Midbrain (tissue), 1 donor: ENCODE measurements at regions not wholly inside any gene's neighbourhood (a gene's known extent, or its start where the extent isn't known, plus 50 kb on each side); places are given as distances from the start of the nearest gene placed in this dataset.
A peak's percentile ranks its signal among the peaks of the same experiment; 100 is the strongest.
"Not testable (repeated sequence)": the region's sequence is repeated elsewhere in the genome, so short reads cannot be mapped to it uniquely, and the experiment has no call there.

Source experiments
- DNase-seq: peaks from one replicate; lab custom pipeline; 2025; lab: John Stamatoyannopoulos, UW

DNA sequence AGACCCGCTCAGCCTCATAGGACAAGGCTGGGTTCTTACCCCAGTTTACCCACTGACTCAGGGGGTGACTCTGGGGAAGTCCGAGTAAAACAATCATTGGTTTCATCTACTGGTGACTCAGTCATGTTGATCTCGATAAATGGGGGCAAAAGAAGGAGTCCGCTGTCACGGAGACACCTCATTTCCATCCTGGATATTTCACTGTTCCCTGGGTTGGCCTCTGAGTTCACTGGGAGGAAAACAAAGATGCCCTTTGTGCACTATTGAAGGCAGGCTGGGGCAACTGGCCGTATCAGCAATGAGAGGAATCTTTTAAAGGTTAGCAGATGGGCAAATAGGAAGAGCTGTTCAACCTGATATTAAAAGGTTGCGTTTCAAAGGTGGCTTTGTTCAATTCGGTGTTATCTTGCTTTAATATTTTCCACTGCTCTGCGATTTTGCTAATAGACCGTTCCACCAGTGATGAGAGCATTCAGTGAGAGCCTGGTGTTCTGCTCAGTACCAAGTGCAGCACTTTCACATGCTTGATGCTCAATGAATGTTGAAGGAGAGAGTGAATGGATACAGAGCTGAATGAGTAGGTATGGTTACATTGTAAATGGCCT, 110.2 kb upstream of the EGFLAM start:
- peak; percentile 33 for DNase-seq

DNA sequence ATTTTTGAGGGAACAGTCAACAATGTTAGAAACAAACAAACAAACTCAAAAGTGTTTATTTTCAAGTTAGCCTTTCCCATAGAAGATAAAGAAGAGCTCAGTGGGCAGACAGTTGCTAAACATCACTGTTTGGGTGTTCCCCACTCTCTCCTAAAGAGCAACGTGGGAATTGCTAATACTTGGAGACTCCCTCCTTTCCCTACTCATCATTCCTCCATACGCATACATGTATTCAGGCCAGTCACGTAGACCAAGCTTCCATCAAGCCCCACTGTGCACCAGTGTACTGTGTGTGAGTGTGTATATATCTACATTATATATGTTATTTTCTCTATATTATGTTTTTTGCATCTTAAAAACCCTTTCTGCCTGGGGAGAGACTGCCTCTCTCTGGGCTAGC, 115.0 kb upstream of the EGFLAM start:
- no peak for DNase-seq

DNA sequence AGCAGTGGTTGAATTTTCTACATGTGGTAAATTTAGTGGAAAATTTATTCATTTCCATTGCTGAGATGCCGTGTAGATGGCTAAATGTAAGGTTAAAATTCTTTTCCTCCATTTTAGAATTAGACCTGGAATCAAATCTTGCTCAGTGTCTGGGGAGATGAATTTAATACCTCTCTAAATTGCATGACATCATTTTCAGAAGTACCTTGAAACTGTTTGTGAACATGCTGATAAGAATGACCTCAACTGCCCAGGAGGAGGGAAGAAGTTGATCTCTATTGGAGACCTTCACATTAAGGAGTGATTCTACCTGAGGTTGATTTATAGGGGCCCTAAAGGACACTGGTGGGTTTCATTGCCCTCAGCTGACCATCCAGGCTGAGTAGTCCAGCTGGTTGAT, 116.7 kb upstream of the EGFLAM start:
- DNase-seq = no peak

DNA sequence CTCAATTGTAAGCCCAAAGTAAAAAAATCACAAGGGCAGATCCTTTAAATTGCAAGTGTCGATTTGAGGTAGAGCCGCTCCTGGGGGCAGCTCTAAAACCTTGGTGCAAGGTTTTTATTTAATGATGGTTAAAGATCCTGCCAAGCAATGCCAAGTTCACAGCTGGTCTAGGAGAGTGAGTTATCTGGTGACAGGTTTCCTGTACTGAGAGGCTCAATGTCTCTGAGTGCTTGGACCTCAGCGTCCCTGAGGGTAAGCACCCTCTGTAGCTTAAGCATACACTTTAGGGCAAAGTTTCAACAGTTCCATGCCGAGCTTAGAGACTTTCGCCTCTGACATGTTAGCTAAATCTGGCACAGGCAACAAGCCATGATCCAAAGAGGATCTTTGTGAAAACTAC, 119.8 kb upstream of the EGFLAM start:
- DNase-seq = no peak

DNA sequence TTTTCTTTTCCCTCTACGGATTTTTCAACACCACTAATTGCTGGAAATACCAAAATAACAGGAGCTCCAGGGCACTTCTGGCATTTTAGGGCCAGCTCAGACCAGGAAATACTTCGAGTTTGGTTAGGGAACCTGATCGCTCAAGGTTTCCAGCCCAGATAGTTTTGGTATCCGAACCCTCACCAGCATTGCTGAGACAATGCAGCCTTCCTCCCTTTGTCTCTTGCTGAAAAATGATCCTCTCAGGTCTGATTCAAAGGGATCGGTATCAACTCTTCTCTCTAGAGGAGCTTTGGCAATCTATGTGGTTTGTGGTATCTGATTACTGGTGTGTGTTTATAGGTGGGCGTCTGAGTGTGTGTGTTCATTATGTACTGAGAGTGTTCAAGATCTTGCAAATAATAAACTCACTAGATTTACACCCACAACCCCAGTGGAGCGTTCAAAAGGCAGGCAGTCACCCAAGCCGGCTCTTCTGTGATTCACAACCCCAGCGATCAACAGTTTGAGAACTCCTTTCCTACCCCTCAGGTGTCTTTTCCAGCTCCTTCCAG, 122.8 kb upstream of the EGFLAM start:
- DNase-seq = no peak

DNA sequence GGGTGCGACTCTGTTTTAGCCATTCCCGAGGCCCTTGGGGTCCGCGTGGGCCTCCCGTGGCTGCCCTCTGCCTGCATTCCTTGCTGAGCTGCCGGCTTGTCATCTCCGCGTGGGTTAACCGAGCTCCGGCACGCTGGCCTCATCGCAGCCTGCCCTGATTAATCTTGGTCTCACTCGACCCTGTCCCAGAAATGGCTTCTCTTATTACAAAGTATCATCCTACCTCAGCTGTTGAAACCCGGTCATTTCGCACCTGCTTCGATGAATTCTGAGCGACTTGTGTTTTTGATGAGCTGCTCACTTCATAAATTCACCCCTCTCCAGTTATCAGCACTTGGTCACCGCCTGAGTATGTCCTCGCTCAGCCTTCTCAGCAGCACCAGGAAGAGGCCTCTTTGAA, 123.5 kb upstream of the EGFLAM start:
- DNase-seq = no peak

DNA sequence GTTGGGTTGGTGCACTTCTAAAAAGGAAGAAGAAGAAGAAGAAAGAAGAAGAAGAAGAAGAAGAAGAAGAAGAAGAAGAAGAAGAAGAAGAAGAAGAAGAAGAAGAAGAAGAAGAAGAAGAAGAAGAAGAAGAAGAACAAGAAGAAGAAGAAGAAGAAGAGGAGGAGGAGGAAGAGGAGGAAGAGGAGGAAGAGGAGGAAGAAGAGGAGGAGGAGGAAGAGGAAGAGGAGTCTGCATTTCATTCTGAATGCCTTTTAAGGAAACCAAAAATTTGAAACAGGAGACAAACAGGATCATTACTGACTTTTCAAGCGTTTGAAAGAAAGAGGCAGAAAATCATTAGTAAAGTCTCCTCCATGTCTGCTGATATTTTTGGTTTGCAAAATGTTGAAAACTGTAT, 124.1 kb upstream of the EGFLAM start:
- DNase-seq = not testable (repeated sequence)

DNA sequence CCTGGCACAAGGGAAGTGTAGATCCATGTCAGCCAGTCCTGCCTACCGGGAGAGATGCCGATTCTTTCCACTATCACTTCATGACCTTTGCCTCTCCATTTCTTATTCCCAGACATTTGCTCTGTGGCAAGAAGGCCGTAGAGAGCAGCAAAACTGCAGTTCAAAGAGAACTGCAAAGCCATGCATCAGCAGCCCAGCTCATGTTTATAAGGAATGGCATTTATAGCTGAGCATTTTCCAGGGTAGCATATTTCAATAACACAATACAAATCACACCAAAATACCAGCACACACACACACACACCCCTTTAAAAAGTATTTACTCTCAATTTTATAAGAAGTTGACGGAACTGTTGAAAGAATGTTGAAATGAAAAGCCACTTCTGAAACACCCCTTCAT, 126.7 kb upstream of the EGFLAM start:
- DNase-seq = no peak

DNA sequence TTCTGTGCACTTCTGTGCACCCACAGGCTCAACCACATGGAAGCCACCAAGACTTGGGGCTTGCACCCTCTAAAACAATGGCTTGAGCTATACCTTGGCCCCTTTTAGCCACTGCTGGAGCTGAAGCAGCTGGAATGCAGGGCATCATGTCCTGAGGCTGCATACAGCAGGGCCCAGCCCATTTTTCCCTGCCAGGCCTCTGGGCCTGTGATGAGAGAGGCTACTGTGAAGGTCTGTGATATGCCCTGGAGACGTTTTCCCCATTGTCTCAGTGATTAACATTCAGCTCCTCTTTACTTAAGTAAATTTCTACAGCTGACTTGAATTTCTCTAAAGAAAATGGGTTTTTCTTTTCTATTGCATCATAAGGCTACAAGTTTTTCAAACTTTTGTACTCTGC, 134.0 kb upstream of the EGFLAM start:
- DNase-seq = no peak

DNA sequence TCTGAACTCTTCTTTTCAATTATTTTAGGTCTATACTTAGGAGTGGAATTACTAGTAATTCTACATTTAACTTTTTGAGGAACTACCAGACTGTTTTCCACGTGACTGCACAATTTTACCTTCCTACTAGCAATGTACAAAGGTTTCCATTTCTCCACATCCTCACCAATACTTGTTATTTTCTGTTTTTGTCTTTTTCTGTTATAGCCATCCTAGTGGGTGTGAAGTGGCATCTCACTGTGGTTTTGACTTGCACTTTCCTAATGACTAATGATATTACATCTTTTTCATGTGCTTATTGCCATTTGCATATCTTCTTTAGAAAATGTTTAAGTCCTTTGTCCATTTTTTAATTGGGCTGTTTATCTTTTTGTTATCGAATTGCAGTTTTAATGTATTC, 136.9 kb upstream of the EGFLAM start:
- no peak for DNase-seq

DNA sequence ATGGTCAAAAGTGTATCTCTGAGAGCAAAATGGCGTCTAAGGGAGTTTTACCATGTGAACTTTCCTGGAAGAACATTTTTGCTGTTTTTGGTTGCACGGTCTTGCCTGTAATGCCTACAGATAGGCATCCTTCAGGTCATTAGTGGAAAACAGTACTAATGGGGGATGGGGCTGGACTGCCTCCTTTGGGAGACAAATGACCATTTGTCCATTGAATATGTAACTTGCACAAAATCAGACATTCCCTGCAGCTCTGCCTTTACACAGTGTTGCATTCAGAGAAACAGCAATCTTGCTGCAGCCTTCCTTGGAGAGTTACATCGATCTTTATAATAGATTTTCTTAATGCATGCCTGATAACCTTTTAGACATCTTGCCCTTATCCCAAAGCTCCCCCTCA, 138.5 kb upstream of the EGFLAM start:
- DNase-seq = no peak

DNA sequence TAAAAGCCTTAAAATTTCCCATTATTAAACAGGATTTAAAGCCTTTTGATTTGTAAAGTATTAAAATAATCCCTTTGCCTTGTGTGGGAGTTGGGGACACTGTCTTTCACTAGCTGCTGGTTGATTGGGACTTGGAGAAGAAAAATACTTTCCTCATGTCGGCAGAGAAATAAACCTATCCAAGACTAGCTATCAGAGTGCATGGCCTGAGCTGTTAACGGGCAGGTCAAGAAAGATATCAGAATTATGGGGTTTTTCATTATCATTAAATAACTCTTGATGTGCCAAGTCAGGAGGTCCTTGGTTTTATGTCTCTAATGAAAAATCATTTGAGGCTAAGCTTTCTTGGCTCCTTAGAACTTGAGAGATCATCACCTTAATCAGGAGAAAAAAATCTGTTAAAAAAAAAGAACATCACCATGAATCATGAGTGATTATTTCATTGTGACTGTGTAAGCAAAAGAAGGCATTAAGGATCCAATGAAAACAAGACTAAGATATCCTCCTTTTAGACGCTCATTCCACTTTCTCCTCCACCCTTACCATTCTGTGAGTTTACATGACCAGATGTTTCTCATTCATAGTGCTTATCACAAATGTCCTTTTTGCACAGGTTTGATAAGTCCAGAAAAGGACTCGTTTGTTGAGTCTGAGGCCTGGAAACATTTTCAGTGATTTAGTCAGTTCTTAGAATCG, 140.4 kb upstream of the EGFLAM start:
- DNase-seq = no peak

DNA sequence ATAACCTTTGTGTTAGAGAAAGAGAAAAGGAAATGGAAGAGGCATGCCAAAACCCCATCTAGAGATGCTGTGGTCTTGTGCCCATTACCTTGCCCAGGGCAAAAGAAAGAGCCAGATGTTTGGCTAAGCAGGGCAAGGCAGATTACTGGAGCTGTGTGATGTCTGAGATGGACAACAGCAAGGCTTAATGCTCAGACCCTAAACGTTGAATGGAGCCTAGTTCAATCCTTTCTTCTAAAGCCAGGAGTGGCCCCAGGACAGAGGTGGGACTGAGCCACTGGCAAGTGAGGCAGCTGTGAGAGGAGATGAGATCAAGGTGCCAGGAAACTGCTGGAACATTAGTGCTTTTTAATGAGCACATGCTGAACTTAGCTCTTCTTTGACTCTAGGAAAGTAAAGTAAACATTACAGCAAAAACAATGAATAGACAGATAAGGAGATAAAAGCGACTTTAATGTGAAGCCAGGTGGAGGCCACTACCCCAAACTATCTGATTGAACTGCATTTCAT, 143.0 kb upstream of the EGFLAM start:
- DNase-seq = no peak

DNA sequence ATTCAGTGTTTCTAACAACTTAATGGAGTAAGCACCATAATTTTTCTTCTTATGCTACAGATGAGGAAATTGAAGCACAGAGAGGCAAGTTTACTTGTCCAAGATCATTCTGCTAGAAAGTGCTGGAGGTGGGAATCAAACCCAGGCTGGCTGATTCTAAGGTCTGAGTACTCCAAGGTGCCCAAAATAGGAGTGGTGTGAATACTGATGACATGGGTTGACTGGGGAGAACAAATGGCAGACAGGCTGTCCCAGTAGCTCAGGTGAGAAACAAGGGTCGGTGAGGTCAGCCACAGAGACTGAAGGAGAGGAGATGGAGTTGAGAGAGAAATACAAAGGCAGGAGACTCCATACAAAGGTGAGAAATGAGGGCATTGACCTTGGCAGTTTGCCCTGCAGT, 144.5 kb upstream of the EGFLAM start:
- DNase-seq = no peak

DNA sequence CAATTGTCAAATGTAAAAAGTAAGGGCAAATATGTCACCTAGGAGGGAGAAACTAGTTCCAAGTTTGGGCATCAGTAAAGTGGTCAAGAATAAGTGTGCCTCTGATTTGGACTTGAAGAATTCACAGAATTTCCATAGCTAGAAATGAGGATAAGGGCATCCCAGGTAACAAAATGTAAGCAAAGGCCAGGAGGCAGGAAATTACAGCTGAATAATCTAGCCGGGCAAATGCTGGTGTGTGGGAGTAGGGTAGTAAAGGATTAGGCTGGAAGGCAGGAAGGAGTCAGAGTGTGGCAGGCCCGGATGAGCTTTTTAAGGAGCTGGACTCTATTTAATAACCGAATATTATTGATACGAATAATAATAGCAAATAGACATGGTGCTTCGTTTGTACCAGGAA, 144.9 kb upstream of the EGFLAM start:
- DNase-seq = no peak

DNA sequence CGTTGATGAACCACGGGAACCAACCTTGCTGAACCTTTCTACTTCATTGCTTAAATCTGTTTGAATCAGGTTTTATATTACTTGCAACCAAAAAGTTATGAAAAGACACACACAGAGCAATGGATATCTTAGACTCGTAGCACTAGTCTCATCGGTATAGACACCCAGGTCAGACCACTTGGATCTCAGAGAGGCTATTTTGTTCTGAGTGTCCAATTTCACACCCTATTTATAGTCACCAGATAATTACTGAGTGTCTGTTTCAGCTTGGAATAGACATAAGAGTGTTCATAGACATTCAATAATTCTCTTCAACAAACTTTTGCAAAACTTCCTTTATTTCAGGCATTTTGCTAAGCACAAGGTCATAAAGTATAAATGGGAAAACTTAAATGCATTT, 145.4 kb upstream of the EGFLAM start:
- no peak for DNase-seq

DNA sequence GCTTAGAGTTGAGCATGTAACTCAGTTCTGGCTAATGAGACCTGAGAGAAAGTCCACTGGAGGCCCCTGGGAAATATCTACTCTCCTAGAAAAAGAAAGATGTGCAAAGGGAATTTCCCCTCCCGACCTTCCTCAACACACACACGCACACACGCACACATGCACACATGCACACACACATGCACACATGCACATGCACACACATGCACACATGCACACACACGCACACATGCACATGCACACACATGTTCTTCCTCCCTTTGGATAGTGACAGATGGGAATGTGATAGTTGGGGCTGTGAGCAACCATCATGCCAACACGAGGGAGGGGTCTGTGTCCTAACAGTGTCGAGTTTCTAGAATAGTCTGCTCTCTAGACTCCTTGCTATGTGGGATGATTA, 148.2 kb upstream of the EGFLAM start:
- DNase-seq = no peak

DNA sequence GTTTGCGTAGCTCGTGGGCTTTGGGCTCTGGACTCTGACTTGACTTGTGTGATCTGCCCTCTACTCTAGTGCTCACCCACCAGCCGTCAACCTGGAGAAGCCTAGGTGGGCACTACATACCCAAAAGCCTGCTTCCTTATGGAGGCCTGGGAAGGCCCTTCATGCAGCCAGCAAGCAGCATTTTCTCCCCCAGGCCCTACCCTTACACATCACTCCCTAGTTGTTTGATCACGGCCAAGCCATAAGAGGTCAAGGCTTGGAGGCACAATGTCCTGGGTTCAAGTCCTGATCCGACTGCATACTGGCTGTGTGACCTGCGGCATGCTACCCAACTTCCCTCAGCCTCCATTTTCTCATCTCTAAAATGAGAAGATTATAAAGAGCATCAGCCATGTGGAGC, 151.3 kb upstream of the EGFLAM start:
- DNase-seq = no peak

DNA sequence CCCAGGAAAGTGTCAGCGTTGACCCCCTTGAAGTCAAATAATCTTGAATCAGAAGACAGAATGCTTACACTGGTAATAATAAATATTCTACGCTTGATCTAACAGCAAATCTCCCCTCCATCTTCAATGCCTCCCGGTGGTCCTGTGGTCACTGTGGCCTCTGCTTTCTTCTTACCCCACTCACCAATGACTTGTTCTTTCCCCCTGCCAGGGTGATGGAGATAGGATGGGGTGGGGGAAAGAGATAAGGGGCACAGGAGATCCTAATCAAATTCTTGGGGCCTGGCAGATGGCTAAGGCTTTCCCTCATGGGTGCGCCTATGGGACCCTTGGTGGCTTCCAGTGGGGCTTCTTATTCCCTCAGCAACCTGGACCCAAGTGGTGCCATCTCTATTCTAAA, 152.6 kb upstream of the EGFLAM start:
- DNase-seq = no peak

DNA sequence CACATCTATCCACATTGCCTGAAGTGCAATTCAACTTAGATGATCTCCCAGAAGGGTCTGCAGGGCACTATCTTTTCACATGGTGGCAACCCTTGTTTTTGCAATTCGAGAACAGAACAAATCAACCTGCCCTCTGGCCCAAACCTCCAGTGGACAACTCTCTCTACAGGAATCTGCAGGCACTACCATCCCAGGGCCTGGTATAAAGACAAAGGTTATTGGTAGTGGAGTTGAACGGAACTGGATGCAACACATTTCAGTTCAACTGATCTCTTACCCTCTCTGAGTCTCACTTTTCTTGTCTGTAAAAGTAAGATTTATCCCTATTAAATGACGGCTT, 153.2 kb upstream of the EGFLAM start:
- no peak for DNase-seq

DNA sequence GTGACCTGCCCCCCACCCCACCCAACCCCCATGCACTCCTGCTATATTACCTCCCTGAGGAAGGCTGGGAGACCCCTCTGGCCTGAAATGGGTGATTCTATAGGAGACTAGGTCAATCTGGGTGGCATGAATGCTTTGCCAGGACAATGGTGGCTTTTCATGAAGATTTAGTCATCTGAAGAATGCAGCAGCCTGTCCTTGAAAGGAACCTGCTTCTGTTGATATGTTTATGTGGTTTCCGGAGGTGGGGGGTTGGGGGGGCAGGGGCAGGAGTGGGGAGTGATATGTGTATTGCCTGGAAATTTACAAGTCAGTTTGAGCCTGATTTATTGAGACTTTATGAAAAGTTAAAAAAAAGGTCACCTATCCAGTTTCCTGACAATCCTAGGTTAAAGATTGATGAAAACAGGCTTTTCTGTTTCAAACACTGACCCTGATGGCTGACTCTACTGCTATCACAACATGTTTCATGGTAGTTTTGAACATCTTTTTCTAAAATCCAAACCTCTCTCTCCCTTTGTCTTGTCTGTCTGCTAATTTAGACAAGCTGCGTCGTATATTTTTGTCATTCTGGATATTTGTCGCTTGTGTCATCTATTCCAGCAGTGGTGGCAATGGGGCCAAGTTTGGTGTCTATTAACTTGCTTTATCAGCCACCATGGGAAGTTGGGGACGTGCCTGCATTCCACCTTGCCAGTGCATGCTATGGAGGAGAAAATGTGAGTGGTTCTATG, 153.7 kb upstream of the EGFLAM start:
- DNase-seq = no peak

DNA sequence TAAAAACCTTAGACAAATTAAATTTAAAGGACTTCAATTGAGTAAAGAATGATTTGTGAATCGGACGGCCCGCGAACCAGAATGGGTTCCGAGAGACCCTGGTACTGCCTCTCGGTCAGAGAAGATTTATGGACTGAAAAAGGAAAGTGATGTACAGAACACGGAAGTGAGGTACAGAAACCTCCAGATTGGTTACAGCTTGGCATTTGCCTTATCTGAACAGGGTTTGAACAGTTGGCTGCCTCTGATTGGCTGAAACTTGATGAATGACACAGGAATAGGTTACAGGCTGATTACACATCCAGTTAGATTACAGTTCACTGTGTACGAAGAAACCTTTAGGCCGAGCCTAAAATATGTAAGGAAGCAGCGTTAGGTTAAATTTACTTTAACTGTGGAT, 156.5 kb upstream of the EGFLAM start:
- DNase-seq = no peak
